Natural killer cell (primary cell): ENCODE measurements at regions not wholly inside any gene's neighbourhood (a gene's known extent, or its start where the extent isn't known, plus 50 kb on each side); places are given as distances from the start of the nearest gene placed in this dataset.

Experiments used
- ATAC-seq, 3 donors: fragments of 150-1000 bp in 2 of 3; fragments of 200-7000 bp in 1 of 3; cut with Tn5 transposase; 1 replicate in 1 of 3; 2 replicates in 2 of 3; pipeline ENCODE4 v1.10.0; 2021; ENCODE audit warnings: mild to moderate bottlenecking in 2 of 3, moderate library complexity in 2 of 3
- DNase-seq, 2 donors: peaks; one replicate each; pipeline versions ENCODE4 v3.0.0 to v3.0.0-alpha.2; 2013 to 2021; ENCODE audit warnings: mixed read lengths in 1 of 2
- H3K27ac ChIP-seq: one replicate; pipeline ENCODE4 v1.5.1; 2013; ENCODE audit warnings: mild to moderate bottlenecking, low read length
- H3K27me3 ChIP-seq: one replicate; pipeline ENCODE4 v1.6.1; 2013; ENCODE audit warnings: low read length; ENCODE audit not compliant: control insufficient read depth, insufficient read depth
- H3K36me3 ChIP-seq: one replicate; pipeline ENCODE4 v1.6.1; 2013; ENCODE audit warnings: low read length; ENCODE audit not compliant: control insufficient read depth, insufficient read depth
- H3K4me1 ChIP-seq: one replicate; pipeline ENCODE4 v1.6.1; 2013; ENCODE audit warnings: low read length; ENCODE audit not compliant: control insufficient read depth, insufficient read depth
- H3K4me3 ChIP-seq: one replicate; pipeline ENCODE4 v1.5.1; 2013; ENCODE audit warnings: low read length
- H3K9me3 ChIP-seq: one replicate; pipeline ENCODE4 v1.6.1; 2013; ENCODE audit warnings: low read length; ENCODE audit not compliant: control insufficient read depth, insufficient read depth
- H3K27ac Mint-ChIP-seq, 2 donors: one replicate each; pipeline ENCODE4 v1.8.0; 2022; ENCODE audit warnings: mild to moderate bottlenecking in 2 of 2, mixed read lengths in 2 of 2, moderate library complexity in 1 of 2
- H3K27me3 Mint-ChIP-seq, 2 donors: one replicate each; pipeline ENCODE4 v1.8.0; 2022; ENCODE audit warnings: low read depth in 2 of 2, mixed read lengths in 2 of 2
- H3K36me3 Mint-ChIP-seq: one replicate; pipeline ENCODE4 v1.8.0; 2022; ENCODE audit warnings: mixed read lengths
- H3K4me1 Mint-ChIP-seq, 2 donors: one replicate each; pipeline ENCODE4 v1.8.0; 2022; ENCODE audit warnings: mixed read lengths in 2 of 2
- H3K4me3 Mint-ChIP-seq: one replicate; pipeline ENCODE4 v1.8.0; 2022; ENCODE audit warnings: mild to moderate bottlenecking, moderate library complexity, mixed read lengths
- H3K9me3 Mint-ChIP-seq, 2 donors: one replicate each; pipeline ENCODE4 v1.8.0; 2022; ENCODE audit warnings: mixed read lengths in 2 of 2
- WGBS: methylation state at CpG from one replicate; pipeline ENCODE4 v1.1.7; 2013; ENCODE audit warnings: missing lambda C conversion rate; ENCODE audit not compliant: insufficient coverage; 5-methylcytosine and 5-hydroxymethylcytosine counted together
- intact Hi-C: fragments of 100-400 bp; cut with micrococcal nuclease; formaldehyde crosslinking; loops from one replicate; pipeline ENCODE4 v1.14.2; 2022
- TF ChIP-seq, protein P1 (sequence below): fragments of 200-600 bp; IDR thresholded peaks from one replicate; pipeline ENCODE4 v1.8.0; 2022; ENCODE audit warnings: antibody characterized with exemption

- no peak overlapping the region for H3K27ac Mint-ChIP-seq
- Histone ChIP-seq H3K4me3 (no peak overlapping the region), H3K4me1 (no peaks in the 10 kb centered on the region), H3K9me3 (no peaks in the 10 kb centered on the region), H3K27me3 (no peaks in the 10 kb centered on the region), H3K27ac (no peak overlapping the region), H3K36me3 (no peaks in the 10 kb centered on the region)
- no peak overlapping the region for H3K4me3 Mint-ChIP-seq
- peaks cover 4% of the 10 kb centered on the region in 2 donors for H3K9me3 Mint-ChIP-seq
- TF ChIP-seq, protein P1, sequence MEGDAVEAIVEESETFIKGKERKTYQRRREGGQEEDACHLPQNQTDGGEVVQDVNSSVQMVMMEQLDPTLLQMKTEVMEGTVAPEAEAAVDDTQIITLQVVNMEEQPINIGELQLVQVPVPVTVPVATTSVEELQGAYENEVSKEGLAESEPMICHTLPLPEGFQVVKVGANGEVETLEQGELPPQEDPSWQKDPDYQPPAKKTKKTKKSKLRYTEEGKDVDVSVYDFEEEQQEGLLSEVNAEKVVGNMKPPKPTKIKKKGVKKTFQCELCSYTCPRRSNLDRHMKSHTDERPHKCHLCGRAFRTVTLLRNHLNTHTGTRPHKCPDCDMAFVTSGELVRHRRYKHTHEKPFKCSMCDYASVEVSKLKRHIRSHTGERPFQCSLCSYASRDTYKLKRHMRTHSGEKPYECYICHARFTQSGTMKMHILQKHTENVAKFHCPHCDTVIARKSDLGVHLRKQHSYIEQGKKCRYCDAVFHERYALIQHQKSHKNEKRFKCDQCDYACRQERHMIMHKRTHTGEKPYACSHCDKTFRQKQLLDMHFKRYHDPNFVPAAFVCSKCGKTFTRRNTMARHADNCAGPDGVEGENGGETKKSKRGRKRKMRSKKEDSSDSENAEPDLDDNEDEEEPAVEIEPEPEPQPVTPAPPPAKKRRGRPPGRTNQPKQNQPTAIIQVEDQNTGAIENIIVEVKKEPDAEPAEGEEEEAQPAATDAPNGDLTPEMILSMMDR = no peak
- no peaks in the 10 kb centered on the region for H3K27me3 Mint-ChIP-seq
- H3K4me1 Mint-ChIP-seq = no peaks in the 10 kb centered on the region
- no peak for ATAC-seq
- WGBS = 74% methylated on average over 3 of the region's 3 CpGs
- intact Hi-C loops = no loop called here
- H3K36me3 Mint-ChIP-seq = peaks cover 6% of the 10 kb centered on the region
- no peak for DNase-seq
These were observed 257.1 kb downstream of the MAP2K4 start for GRCh38 chr17:12277827-12278226.

DNA sequence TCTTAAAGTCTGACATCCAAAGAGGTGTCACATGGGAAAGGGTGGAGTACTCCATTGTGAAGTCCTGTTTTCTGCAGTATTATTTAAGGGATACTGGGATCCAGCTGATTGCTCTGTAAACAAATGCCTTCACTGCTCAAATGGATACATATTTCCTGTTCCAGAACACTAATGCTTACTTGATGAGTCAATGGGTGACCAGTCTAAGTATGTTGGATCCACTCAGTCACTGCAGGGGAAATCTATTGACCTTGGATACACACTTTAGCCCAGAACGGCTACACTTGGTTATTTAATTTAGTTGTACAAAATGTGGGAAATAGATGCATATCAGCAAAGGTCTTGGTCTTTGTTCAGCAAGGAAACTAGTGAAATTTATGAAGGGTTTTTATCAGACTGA lies 261.4 kb downstream of the MAP2K4 start:
- Histone ChIP-seq H3K27me3 (no peaks in the 10 kb centered on the region), H3K4me1 (no peaks in the 10 kb centered on the region), H3K4me3 (no peak overlapping the region), H3K9me3 (no peaks in the 10 kb centered on the region), H3K27ac (no peak overlapping the region), H3K36me3 (no peaks in the 10 kb centered on the region)
- DNase-seq (no peak), ATAC-seq (no peak)
- Mint-ChIP-seq H3K4me1 (no peaks in the 10 kb centered on the region), H3K36me3 (no peaks in the 10 kb centered on the region), H3K9me3 (peaks cover 2 to 9% of the 10 kb centered on the region in 2 donors), H3K27me3 (no peaks in the 10 kb centered on the region), H3K27ac (no peak overlapping the region), H3K4me3 (no peak overlapping the region)
- WGBS = 70% methylated on average over 1 of the region's 1 CpG
- intact Hi-C loops = no loop called here
- TF ChIP-seq, protein P1 = no peak

DNA sequence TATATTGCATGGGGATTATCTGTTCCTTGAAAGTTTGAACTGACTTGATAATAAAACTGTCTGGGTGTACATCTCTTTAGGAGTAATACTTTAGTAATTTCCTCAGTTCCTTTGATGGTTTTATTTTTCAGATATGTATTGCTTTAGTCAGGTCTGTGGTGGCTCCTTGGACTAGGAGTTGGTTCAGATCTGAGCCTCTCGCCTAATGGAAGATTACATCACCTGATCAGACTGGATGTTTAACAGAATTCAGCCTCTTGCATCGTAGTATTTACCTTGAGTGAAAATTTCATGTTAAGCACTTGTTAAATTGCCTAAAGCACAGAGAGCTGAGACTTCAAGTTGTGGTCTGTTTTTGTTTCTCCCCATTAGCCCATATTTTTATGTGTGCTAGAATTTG lies 267.3 kb downstream of the MAP2K4 start:
- H3K27me3 Mint-ChIP-seq = no peaks in the 10 kb centered on the region
- no peak overlapping the region for H3K27ac Mint-ChIP-seq
- no peaks in the 10 kb centered on the region for H3K4me1 Mint-ChIP-seq
- peaks cover 6 to 9% of the 10 kb centered on the region in 2 donors for H3K9me3 Mint-ChIP-seq
- Histone ChIP-seq H3K36me3 (no peaks in the 10 kb centered on the region), H3K27me3 (no peaks in the 10 kb centered on the region), H3K4me3 (no peak overlapping the region), H3K4me1 (no peaks in the 10 kb centered on the region), H3K9me3 (peaks cover 4% of the 10 kb centered on the region), H3K27ac (no peak overlapping the region)
- TF ChIP-seq, protein P1 = no peak
- 45% methylated on average over 2 of the region's 2 CpGs for WGBS
- intact Hi-C loops = no loop called here
- no peak overlapping the region for H3K4me3 Mint-ChIP-seq
- no peak for ATAC-seq
- H3K36me3 Mint-ChIP-seq = no peaks in the 10 kb centered on the region
- no peak for DNase-seq

DNA sequence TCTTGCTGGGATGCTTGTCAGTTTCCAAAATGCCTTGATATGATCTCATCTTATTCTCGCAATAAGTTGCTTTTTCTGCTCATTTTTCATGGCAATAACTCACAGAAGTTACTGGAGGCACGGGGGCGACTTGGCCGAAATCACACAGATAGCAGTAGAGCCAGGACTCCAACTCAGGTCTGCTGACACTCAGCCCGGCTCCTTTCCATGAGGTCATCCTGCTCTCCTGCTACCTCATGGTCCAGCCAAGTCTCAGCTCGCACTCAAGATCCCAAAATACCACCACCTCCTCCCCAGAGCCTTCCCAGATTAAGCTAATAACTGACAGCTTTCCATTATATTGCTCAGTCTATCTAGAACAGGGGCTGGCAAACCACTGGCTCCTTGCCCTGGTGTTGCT lies 269.5 kb downstream of the MAP2K4 start:
- no peaks in the 10 kb centered on the region for H3K4me1 ChIP-seq
- DNase-seq = no peak
- no peak overlapping the region for H3K4me3 Mint-ChIP-seq
- H3K4me1 Mint-ChIP-seq = no peaks in the 10 kb centered on the region
- no peaks in the 10 kb centered on the region for H3K36me3 ChIP-seq
- H3K36me3 Mint-ChIP-seq = no peaks in the 10 kb centered on the region
- intact Hi-C loops = no loop called here
- WGBS = 78% methylated on average over 6 of the region's 6 CpGs
- H3K9me3 Mint-ChIP-seq = peaks cover 6 to 9% of the 10 kb centered on the region in 2 donors
- H3K27me3 Mint-ChIP-seq = no peaks in the 10 kb centered on the region
- H3K27ac ChIP-seq = no peak overlapping the region
- peaks cover 4% of the 10 kb centered on the region for H3K9me3 ChIP-seq
- H3K27me3 ChIP-seq = no peaks in the 10 kb centered on the region
- no peak overlapping the region for H3K27ac Mint-ChIP-seq
- TF ChIP-seq, protein P1 = no peak
- no peak for ATAC-seq
- no peak overlapping the region for H3K4me3 ChIP-seq
